GM12865 (cell line): ENCODE measurements at regions not wholly inside any gene's neighbourhood (a gene's known extent, or its start where the extent isn't known, plus 50 kb on each side); places are given as distances from the start of the nearest gene placed in this dataset.

ENCODE experiments used
- DNase-seq: peaks from one replicate; pipeline ENCODE4 v3.0.0; 2010; ENCODE audit warnings: low read depth
- H3K4me3 ChIP-seq: 2 replicates; pipeline ENCODE4 v1.5.1; 2011; ENCODE audit warnings: mild to moderate bottlenecking, low read depth, low read length, control low read depth
- TF ChIP-seq, protein P1 (sequence below): IDR thresholded peaks from 2 replicates; pipeline ENCODE4 v1.5.1; 2011; ENCODE audit warnings: low read length, control low read depth, low read depth, inconsistent platforms; ENCODE audit not compliant: insufficient read depth; ENCODE audit errors: missing control alignments

DNA sequence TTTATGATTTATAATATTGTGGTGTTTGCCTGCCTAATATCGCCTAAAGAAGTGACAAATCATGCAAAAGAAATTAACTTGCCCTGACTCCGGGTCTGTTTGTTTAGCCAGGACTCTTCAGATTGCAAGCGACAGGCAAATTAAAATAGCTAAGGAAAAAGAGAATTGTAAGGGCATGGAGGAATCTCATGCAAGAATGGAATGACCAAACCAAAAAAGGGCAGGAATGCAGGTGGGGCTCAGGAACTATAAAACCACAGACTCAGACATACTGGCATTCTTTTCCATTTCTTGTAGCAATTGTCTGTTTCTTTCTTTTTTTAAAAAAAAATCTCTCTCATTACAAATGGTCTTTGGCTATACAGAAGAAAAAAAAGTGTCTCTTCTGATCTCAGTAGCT, 188.1 kb upstream of the XYLT1 start:
- TF ChIP-seq, protein P1, sequence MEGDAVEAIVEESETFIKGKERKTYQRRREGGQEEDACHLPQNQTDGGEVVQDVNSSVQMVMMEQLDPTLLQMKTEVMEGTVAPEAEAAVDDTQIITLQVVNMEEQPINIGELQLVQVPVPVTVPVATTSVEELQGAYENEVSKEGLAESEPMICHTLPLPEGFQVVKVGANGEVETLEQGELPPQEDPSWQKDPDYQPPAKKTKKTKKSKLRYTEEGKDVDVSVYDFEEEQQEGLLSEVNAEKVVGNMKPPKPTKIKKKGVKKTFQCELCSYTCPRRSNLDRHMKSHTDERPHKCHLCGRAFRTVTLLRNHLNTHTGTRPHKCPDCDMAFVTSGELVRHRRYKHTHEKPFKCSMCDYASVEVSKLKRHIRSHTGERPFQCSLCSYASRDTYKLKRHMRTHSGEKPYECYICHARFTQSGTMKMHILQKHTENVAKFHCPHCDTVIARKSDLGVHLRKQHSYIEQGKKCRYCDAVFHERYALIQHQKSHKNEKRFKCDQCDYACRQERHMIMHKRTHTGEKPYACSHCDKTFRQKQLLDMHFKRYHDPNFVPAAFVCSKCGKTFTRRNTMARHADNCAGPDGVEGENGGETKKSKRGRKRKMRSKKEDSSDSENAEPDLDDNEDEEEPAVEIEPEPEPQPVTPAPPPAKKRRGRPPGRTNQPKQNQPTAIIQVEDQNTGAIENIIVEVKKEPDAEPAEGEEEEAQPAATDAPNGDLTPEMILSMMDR: no peak
- H3K4me3 ChIP-seq: no peak overlapping the region
- DNase-seq: no peak

DNA sequence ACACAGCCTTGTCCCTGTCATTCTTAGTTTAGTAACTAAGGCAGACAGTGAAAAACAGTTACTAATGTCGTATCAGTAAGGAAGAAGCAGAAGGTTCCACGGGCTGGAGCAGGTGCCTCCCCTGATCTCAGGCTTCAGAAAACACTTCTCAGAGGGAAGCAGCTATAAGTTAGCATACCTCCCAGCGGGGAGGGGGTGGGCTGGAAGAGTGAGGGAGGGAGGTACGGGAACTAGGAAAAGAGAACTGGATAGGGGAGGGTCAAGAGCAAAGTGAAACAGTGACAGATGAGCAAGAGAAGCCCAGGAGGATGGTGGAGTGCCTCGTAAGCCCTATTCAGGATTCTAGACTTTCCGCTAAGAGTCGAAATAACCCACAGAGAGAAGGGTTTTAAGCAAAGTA, 186.3 kb upstream of the XYLT1 start:
- TF ChIP-seq, protein P1: no peak
- DNase-seq: no peak
- no peak overlapping the region for H3K4me3 ChIP-seq

DNA sequence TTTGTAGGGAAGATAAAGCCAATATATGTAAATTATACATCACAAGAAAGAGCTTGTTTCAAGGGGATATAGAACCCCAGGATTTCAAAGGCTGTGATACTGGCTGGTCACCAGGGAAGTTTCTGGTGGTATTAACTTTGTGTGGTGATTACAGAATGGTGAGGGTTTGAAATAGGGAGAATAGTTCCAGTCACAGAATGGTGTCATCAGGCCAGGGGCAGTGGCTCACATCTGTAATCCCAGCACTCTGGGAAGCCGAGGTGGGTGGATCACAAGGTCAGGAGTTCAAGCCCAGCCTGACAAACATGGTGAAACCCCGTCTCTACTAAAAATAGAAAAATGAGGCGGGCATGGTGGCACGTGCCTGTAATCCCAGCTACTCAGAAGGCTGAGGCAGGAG, 183.8 kb upstream of the XYLT1 start:
- no peak overlapping the region for H3K4me3 ChIP-seq
- DNase-seq: no peak
- TF ChIP-seq, protein P1: no peak

DNA sequence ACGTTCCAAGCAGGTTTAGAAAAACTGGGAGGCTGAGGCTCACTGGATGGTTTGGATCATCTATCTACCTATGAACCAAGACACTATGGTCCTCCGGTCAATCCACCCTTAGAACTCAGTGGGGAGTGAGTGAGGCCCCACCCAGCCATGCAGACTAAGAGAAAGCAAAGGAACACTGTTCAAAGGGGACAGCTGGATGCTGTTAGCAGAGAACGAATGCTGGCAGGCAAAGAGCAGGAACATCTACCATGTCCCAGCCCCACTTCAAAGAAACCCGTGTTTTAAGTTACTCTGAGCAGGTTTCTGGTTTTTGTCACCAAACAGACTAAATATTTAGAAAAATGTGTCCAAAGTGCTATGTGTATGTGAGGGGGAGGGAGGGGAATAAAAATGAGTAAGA, 183.4 kb upstream of the XYLT1 start:
- TF ChIP-seq, protein P1: no peak
- no peak overlapping the region for H3K4me3 ChIP-seq

DNA sequence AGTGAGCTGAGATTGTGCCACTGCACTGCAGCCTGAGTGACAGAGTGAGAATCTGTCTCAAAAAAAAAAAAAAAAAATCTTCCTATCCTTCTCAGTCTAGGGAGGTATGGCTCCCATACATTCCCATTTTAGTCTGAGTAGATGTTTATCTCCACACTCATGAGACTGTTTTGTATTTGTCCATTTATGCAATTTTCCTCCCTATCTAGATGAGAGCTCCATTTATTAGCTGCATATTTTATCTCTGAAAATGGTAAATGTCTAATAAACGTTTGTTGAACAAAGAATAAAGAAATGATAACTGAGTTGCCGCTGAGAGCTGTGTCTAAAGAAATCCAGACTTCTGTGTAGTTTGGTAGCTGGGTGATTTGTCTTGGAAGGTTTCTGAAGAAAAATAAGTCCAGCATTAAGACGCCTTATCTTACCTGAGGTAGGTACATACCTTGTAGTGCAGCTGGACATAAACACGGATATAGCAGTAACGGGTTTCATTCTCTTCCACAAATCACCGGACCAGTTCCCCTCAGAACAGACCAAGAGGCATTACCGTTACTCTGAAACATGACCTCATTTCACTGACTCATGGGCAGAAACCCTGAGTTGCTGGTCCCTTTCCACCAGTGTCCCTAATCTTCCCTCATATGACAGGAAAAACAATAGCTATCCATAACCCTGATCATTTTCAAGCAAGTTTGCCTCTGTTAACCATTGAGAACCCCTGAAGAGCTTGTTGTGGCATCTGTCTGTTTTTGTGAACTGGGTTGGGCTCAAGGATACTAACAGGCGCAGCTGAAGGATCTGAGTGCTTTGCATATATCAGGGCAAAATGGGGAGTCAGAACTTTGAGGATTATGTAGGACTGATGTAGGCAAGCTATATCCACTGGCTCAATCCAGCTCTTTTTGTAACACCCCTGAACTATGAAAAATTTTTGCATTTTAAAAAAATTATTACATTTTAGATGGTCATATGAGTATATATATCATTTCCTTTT, 177.4 kb upstream of the XYLT1 start:
- no peak overlapping the region for H3K4me3 ChIP-seq
- DNase-seq: no peak
- TF ChIP-seq, protein P1: no peak

More for the DNA sequence above, 183.4 kb upstream of the XYLT1 start:
- DNase-seq: no peak

DNA sequence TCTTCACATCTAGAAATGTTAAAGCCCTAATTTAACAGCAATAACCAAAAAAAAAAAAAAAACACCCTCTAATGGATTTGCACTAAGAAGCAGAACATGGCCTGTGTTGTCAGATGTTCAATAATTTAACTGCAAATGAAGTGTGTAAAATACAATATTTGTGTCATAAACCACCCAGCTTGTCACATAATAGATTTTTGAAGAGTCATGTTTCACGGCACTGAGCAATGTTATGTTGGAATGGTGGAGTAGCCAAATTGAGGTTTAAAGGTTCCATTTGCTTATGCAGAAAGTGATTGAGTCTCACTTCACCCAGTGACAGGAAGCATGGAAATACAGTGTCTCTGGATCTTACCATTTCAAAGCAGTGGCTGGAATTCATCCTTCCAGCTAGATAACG, 173.2 kb upstream of the XYLT1 start:
- no peak for DNase-seq
- TF ChIP-seq, protein P1: no peak
- no peak overlapping the region for H3K4me3 ChIP-seq
